Panc1 (cell line): ENCODE measurements at regions not wholly inside any gene's neighbourhood (a gene's known extent, or its start where the extent isn't known, plus 50 kb on each side); places are given as distances from the start of the nearest gene placed in this dataset.

Experiments
- ATAC-seq: fragments of 200-7000 bp; cut with Tn5 transposase; 2 replicates; pipeline ENCODE4 v1.9.1; 2020; ENCODE audit warnings: mild to moderate bottlenecking, moderate library complexity
- BruUV-seq: library from RNA; stranded (reverse); fragments of 400-500 nt; replicated peaks from 2 replicates; lab custom pipeline; 2021; lab: Mats Ljungman, UMichigan
- CTCF ChIA-PET: fragments of 300-600 bp; sonication (Branson Sonifier 250); formaldehyde crosslinking; loops from one replicate; lab custom pipeline; 2022; ENCODE audit warnings: antibody characterized with exemption; lab: Charles Lee
- POLR2A ChIA-PET: fragments of 300-600 bp; sonication (Branson Sonifier 250); formaldehyde crosslinking; loops from one replicate; lab custom pipeline; 2022; ENCODE audit warnings: antibody characterized with exemption; lab: Charles Lee
- DNase-seq: peaks from one replicate; pipeline ENCODE4 v3.0.0-alpha.2; 2010; ENCODE audit warnings: low read depth, low spot score
- H3K27ac ChIP-seq: 2 replicates; pipeline ENCODE4 v1.5.1; 2011; ENCODE audit warnings: mild to moderate bottlenecking, low read length, inconsistent platforms
- H3K27me3 ChIP-seq: fragments of 200-500 bp; sonication (Bioruptor generic); 2 replicates; pipeline ENCODE4 v1.6.0; 2014; ENCODE audit warnings: low read length, inconsistent platforms; ENCODE audit not compliant: control insufficient read depth, insufficient read depth
- H3K36me3 ChIP-seq: fragments of 200-500 bp; sonication (Bioruptor generic); 2 replicates; pipeline ENCODE4 v1.5.1; 2014; ENCODE audit warnings: inconsistent platforms, mild to moderate bottlenecking, low read length, moderate library complexity; ENCODE audit not compliant: control insufficient read depth, insufficient read depth
- H3K4me1 ChIP-seq: 2 replicates; pipeline ENCODE4 v1.5.1; 2011; ENCODE audit warnings: inconsistent platforms, mild to moderate bottlenecking, low read length, moderate library complexity; ENCODE audit not compliant: control insufficient read depth, insufficient read depth
- H3K4me3 ChIP-seq, 2 experiments: 2 replicates each; pipeline ENCODE4 v1.5.1; 2011 to 2012; ENCODE audit warnings: low read depth in 2 of 2, low read length in 2 of 2, mild to moderate bottlenecking in 2 of 2, inconsistent platforms in 1 of 2, moderate library complexity in 1 of 2
- H3K9me3 ChIP-seq: fragments of 200-500 bp; sonication (Bioruptor generic); 2 replicates; pipeline ENCODE4 v1.5.1; 2014; ENCODE audit warnings: low read depth, mild to moderate bottlenecking, inconsistent platforms, low read length, moderate library complexity; ENCODE audit not compliant: control insufficient read depth, insufficient read depth
- POLR2AphosphoS5 ChIP-seq: IDR thresholded peaks from 2 replicates; pipeline ENCODE4 v1.6.1; 2012; ENCODE audit warnings: mild to moderate bottlenecking, low read depth, low read length, moderate library complexity
- SIN3A ChIP-seq: IDR thresholded peaks from 2 replicates; pipeline ENCODE4 v1.6.1; 2012; ENCODE audit warnings: low read depth, mild to moderate bottlenecking, low read length, moderate library complexity, borderline replicate concordance; ENCODE audit not compliant: insufficient read depth
- TCF7L2 ChIP-seq: IDR thresholded peaks from 2 replicates; pipeline ENCODE4 v1.6.1; 2011; ENCODE audit warnings: mild to moderate bottlenecking, low read depth, low read length, inconsistent platforms
- in situ Hi-C: cut with HindIII; loops from 2 replicates; pipeline ENCODE4 v1.10.0; 2016; ENCODE audit warnings: low sequenced_read_pairs, low pct_unique_long_range_greater_than_20kb
- intact Hi-C: fragments of 100-400 bp; cut with micrococcal nuclease; formaldehyde crosslinking; loops from one replicate; pipeline ENCODE4 v1.10.0; 2022; ENCODE audit not compliant: unreplicated experiment
- TF ChIP-seq, protein P1 (sequence below), 2 experiments: IDR thresholded peaks; 2 replicates each; pipeline ENCODE4 v1.6.1; 2011 to 2012; ENCODE audit warnings: low read depth in 2 of 2, control low read depth in 1 of 2, low read length in 1 of 2, mild to moderate bottlenecking in 1 of 2, moderate library complexity in 1 of 2; ENCODE audit not compliant: insufficient read depth in 1 of 2
- TF ChIP-seq, protein P2 (sequence below): fragments of 450-650 bp; IDR thresholded peaks from 2 replicates; pipeline ENCODE4 v1.5.1; 2017; ENCODE audit warnings: mild to moderate bottlenecking

DNA sequence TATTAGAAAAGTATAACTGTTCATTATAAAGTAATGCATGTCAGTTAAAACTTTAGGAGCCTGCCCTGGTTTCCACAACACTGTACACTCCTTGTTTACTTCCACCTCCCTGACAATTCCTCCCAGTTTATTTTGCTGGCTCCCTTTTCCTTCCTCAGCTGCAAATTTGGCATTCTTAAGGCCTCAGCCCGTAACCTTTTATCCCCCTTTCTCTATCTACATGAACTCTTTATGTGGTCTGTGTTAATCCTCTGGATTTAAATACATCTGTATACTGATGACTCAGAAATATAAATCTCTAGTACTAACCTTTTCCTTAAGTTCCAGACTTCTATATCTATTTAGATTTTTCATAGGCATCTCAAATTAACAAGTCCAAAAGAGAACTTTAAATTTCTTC lies 143.6 kb downstream of the OTOL1 start:
- ChIA-PET CTCF (no interaction called here), POLR2A (no interaction called here)
- no TSS peak for BruUV-seq
- no peaks in the 10 kb centered on the region for H3K4me1 ChIP-seq
- in situ Hi-C loops: no loop called here
- ATAC-seq (no peak), DNase-seq (no peak)
- intact Hi-C loops: no loop called here
- H3K4me3 ChIP-seq: no peak overlapping the region
- TF ChIP-seq POLR2AphosphoS5 (no peak), TCF7L2 (no peak), SIN3A (no peak)
- TF ChIP-seq, protein P1, sequence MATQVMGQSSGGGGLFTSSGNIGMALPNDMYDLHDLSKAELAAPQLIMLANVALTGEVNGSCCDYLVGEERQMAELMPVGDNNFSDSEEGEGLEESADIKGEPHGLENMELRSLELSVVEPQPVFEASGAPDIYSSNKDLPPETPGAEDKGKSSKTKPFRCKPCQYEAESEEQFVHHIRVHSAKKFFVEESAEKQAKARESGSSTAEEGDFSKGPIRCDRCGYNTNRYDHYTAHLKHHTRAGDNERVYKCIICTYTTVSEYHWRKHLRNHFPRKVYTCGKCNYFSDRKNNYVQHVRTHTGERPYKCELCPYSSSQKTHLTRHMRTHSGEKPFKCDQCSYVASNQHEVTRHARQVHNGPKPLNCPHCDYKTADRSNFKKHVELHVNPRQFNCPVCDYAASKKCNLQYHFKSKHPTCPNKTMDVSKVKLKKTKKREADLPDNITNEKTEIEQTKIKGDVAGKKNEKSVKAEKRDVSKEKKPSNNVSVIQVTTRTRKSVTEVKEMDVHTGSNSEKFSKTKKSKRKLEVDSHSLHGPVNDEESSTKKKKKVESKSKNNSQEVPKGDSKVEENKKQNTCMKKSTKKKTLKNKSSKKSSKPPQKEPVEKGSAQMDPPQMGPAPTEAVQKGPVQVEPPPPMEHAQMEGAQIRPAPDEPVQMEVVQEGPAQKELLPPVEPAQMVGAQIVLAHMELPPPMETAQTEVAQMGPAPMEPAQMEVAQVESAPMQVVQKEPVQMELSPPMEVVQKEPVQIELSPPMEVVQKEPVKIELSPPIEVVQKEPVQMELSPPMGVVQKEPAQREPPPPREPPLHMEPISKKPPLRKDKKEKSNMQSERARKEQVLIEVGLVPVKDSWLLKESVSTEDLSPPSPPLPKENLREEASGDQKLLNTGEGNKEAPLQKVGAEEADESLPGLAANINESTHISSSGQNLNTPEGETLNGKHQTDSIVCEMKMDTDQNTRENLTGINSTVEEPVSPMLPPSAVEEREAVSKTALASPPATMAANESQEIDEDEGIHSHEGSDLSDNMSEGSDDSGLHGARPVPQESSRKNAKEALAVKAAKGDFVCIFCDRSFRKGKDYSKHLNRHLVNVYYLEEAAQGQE (IDR thresholded peaks at IDR 0.05; ENCODE audit: insufficient read depth in 1 of 2, low read depth in 2 of 2, low read length in 1 of 2): no peak
- TF ChIP-seq, protein P2, sequence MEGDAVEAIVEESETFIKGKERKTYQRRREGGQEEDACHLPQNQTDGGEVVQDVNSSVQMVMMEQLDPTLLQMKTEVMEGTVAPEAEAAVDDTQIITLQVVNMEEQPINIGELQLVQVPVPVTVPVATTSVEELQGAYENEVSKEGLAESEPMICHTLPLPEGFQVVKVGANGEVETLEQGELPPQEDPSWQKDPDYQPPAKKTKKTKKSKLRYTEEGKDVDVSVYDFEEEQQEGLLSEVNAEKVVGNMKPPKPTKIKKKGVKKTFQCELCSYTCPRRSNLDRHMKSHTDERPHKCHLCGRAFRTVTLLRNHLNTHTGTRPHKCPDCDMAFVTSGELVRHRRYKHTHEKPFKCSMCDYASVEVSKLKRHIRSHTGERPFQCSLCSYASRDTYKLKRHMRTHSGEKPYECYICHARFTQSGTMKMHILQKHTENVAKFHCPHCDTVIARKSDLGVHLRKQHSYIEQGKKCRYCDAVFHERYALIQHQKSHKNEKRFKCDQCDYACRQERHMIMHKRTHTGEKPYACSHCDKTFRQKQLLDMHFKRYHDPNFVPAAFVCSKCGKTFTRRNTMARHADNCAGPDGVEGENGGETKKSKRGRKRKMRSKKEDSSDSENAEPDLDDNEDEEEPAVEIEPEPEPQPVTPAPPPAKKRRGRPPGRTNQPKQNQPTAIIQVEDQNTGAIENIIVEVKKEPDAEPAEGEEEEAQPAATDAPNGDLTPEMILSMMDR: no peak
- H3K36me3 ChIP-seq: no peaks in the 10 kb centered on the region
- no peaks in the 10 kb centered on the region for H3K9me3 ChIP-seq
- H3K27me3 ChIP-seq: no peaks in the 10 kb centered on the region
- H3K27ac ChIP-seq: no peak overlapping the region

DNA sequence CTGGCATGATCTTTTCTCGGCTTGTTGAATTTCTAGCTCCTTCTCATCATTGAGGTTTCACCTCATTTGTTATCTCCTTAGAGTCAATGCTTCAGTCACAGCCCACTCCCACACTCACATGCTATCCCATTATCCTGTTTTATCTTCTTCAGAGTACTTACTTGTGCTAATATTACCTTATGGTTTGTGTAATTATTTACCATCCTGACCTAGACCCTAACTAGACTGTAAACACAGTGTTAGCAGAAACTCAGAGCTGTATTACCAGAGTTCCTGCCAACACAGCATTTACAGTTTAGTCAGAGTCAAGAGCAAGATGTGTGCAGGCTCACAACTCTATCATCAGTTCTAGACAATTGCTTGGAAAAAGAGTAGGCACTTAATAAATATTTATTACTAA lies 144.7 kb downstream of the OTOL1 start:
- BruUV-seq: no TSS peak
- Histone ChIP-seq H3K9me3 (no peaks in the 10 kb centered on the region), H3K4me1 (no peaks in the 10 kb centered on the region), H3K4me3 (no peak overlapping the region), H3K27me3 (no peaks in the 10 kb centered on the region), H3K27ac (no peak overlapping the region), H3K36me3 (no peaks in the 10 kb centered on the region)
- DNase-seq (no peak), ATAC-seq (no peak)
- no peak for TF ChIP-seq POLR2AphosphoS5
- TF ChIP-seq, protein P1 (IDR thresholded peaks at IDR 0.05; ENCODE audit: insufficient read depth in 1 of 2, low read depth in 2 of 2, low read length in 1 of 2): no peak
- TF ChIP-seq TCF7L2: no peak
- TF ChIP-seq SIN3A: no peak
- TF ChIP-seq, protein P2: no peak
- in situ Hi-C loops: no loop called here
- CTCF ChIA-PET: no interaction called here
- POLR2A ChIA-PET: no interaction called here
- intact Hi-C loops: no loop called here
